Breast epithelium (tissue), 3 donors: ENCODE measurements at regions not wholly inside any gene's neighbourhood (a gene's known extent, or its start where the extent isn't known, plus 50 kb on each side); places are given as distances from the start of the nearest gene placed in this dataset.

Experiments
- CTCF ChIP-seq, 3 donors: fragments of 450-650 bp; IDR thresholded peaks; one replicate each; pipeline ENCODE4 v1.5.1; 2016 to 2017; ENCODE audit warnings: antibody characterized with exemption in 3 of 3, mild to moderate bottlenecking in 3 of 3, moderate library complexity in 3 of 3
- POLR2A ChIP-seq: fragments of 450-650 bp; IDR thresholded peaks from one replicate; pipeline ENCODE4 v1.6.1; 2016; ENCODE audit warnings: antibody characterized with exemption, mild to moderate bottlenecking, moderate library complexity
- POLR2AphosphoS5 ChIP-seq, 3 donors: sonication (generic); formaldehyde crosslinking; IDR thresholded peaks; one replicate each; pipeline ENCODE4 v1.6.1; 2017; ENCODE audit warnings: antibody characterized with exemption in 3 of 3

- TF ChIP-seq POLR2A (no peak), CTCF (IDR thresholded peaks at IDR 0.05) (no peak), POLR2AphosphoS5 (IDR thresholded peaks at IDR 0.05) (no peak)
Measured at GRCh38 chr4:123312951-123313592, 83.5 kb upstream of the SPRY1 start.
